SHP77 (cell line): ENCODE measurements at regions not wholly inside any gene's neighbourhood (a gene's known extent, or its start where the extent isn't known, plus 50 kb on each side); places are given as distances from the start of the nearest gene placed in this dataset.
"Not testable (repeated sequence)": the region's sequence is repeated elsewhere in the genome, so short reads cannot be mapped to it uniquely, and the experiment has no call there.

Experiments used
- DNase-seq, 2 experiments: peaks; one replicate each; lab custom pipeline; 2025; lab: John Stamatoyannopoulos, UW

- no peak for DNase-seq
These were observed 489.4 kb upstream of the PCDH20 start for GRCh38 chr13:61905054-61905453.

DNA sequence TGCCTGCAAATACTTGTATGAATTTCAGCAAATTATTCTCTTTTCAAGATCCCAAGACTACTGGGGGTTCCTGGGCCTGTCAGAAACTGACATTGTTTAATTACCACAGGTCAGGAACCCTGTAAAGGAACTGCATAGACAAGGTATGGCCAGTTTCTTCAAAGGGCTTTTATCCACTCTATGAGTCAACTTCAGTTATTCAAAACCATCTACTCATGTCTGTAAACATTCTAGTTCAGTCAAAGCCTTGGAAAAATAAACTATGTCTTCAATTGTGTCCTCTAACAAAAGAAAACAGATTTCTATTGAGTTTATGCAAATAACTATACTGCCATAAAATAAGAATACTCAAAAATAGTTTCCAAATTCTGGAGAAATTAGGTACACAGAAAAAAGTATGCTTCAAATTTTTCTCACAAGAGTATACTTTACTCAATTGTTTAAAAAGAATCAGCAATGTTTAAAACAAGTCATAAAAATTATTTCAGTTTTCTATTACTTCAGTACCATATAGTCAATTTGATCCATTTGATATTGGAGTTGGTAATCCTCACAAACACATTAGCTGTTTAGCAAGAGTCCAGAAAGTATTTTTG lies 486.4 kb upstream of the PCDH20 start:
- no peak for DNase-seq

DNA sequence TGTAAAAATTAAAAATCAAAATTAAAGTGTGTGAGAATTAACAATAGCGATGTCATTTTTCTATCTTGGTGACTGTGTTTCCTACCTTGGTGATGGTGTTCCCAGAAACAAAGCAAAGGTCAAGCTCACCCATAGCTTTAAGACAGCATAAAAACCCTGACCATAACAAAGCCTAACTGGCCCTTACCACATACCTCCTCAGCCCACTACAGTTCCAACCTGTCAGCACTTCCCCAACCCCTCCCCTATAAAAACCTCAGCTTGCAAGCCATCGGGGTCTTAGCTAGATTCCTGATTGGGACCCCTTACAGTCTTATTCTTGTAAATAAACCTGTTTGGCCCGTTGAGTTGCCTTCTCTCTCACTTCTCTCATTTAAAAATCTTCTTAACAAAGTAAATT lies 484.4 kb upstream of the PCDH20 start:
- no peak for DNase-seq

- no peak for DNase-seq
These were observed 482.6 kb upstream of the PCDH20 start for GRCh38 chr13:61898207-61898606.

- no peak for DNase-seq
These were observed 475.8 kb upstream of the PCDH20 start for GRCh38 chr13:61891401-61891800.

DNA sequence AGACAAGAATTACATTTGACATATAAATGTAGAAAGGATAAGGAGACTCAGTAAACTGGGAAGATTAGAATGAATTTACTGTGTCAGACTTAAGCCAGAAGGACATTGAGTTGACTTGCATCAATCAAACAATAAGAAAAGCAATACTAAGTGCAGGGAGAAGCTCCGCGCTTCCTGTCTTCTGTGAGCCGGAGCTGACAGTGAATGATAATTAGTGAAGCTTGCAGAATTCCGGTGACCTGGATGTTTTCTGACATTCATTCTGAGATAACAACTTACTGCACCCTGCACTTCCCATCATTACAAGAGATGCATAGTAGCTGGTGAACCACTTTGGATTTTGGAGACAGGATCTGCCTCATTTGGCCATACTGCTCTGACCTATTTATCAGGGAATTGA lies 469.2 kb upstream of the PCDH20 start:
- no peak for DNase-seq

DNA sequence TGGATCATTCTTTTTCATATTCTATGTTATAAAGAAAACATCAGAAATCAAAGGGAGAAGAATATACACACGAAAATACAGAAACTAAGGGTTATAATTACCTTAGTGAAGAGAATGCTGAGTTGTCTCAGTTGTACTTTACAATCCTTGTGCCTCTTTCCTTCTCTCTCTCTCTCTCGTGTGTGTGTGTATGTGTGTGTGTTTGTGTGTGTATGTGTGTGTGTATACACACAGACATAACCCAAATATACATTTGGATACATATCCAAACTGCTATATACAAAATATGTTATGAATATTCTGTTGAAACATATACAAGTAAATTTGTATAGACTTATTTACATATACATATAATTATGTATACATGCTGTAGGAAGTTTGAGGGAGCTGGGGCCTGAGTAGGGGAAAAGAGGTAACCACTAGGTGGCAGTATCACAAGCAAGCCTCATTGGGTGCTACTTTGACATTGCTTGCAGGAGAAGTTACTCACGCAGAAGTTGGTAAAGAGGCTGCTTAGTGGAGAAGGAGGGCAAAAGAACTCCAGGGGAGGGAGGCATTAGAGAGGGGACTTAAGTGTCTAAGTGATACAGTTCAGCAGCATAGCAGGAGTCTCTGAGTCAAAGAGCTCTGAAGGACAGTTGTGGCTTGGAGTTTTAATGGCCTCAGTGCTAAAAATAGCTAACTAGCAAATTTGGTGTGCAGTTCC lies 465.1 kb upstream of the PCDH20 start:
- DNase-seq: peak in 1 of 2 experiments; percentile 2

DNA sequence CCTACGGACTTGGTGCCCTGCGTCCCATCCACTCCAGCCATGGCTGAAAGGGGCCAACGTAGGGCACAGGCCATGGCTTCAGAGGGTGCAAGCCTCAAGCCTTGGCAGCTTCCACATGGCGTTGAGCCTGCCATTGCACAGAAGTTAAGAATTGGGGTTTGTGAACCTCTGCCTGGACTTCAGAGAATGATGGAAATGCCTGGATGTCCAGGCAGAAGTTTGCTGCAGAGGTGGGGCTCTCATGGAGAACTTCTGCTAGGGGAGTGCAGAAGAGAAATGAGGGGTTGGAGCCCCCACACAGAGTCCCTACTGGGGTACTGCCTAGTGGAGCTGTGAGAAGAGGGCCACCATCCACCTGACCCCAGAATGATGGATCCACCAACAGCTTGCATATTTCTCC lies 462.9 kb upstream of the PCDH20 start:
- DNase-seq: not testable (repeated sequence)

DNA sequence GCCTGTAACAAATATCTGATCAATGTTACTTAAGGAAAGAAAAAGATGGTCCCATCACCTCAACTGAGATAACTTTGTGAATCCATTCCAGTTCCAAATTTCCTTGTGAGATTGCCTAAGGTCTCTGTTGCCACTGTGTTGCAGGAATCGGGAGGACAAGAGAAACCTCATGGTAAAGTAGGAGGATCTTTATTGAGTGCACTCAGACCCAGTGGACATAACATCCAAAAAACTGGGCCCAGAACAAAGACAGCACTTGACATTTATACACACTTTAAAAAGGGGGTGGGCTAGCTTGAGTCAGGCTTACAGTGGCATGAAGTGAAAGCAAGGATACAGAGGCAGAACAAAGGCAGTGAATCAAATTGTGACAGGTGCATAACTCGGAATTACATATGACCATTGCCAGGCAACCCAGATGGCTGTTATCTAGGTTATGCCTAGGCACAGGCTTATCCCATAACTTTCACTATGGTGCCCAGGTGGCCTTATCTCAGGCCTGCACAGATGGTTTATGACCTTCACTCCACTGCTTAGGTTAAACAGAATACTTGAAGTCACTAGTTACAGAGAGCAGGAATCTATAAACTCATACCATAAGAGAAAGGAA lies 459.4 kb upstream of the PCDH20 start:
- no peak for DNase-seq

- DNase-seq: no peak
These were observed 458.1 kb upstream of the PCDH20 start for GRCh38 chr13:61873717-61874116.

DNA sequence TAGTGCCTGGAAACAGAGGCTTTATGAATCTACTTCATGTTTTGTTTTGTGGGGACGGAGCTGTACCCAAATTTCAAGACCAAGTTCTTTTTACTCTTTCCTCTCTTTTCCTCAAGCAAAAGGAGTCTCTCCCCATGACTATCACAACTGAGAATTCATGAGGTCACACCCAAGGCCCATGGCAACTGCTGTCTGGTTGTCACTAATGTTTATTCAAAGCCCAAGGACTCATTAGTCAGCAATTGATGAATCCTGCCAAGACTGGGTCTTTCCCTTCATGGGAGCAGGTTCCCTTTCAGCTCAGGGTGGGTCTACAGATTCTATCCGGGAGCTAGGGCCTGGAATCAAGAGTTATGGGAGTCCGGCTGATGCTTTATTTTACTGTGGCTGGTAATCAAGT lies 441.5 kb upstream of the PCDH20 start:
- DNase-seq: no peak

GRCh38 chr13:61852116-61852619 lies 436.5 kb upstream of the PCDH20 start:
- no peak for DNase-seq

GRCh38 chr13:61850794-61851193 lies 435.1 kb upstream of the PCDH20 start:
- DNase-seq: no peak

DNA sequence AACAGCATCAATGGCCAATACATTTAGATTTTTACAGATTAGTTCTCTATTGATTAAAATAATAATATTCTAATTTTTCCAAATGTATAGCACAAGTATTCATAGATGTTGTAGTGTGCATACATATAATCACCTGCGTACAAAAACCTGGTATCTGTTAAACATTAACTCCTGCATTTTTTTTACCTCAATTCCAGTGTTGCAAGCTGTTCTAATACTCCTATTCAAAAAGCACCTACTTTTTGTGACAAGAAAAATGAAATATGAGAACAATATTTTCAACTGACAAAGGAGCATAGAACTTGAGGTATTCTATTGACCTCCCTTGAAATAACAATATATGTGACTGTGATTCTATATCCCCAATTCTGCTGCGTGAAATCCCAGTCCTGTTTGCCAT lies 422.9 kb upstream of the PCDH20 start:
- DNase-seq: no peak

DNA sequence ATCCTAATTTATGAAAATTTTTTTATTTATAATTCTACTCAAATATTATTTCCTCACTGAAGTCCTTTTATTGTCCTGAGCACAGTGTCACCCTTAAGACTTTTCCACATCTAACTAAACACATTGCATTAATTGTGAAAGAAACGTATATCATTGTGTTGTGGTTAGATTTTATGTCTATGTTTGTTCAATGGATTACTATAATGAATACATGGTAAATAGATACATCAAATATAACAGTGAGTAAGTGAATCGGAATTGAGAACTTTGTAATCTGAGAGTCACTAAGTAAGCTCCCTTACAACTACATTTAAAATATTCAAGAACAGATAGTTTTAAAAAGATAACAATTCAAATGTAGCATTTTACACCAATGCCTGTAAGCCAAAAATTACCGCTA lies 417.6 kb upstream of the PCDH20 start:
- DNase-seq: no peak

DNA sequence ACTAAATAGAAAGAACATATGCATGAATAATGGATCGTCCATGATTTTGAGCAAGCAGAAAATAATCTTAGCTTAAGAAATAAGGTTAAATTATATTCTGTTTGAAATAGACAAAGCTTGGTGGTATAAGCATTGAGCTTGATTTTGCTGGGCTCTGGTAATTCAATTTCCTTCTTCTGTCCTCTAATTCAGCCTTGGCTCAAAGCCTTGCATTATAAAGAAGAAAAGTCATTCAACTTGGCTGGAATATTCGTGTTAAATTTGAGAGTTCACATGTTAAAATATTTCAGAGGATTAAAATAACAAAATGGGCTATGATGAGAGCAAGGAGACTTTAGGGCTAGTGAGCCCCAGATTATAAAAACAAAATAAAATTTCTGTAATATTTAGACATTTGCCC lies 415.4 kb upstream of the PCDH20 start:
- DNase-seq: no peak

GRCh38 chr13:61830475-61830874 lies 414.8 kb upstream of the PCDH20 start:
- no peak for DNase-seq

GRCh38 chr13:61824168-61824567 lies 408.5 kb upstream of the PCDH20 start:
- no peak for DNase-seq

GRCh38 chr13:61812286-61812685 lies 396.6 kb upstream of the PCDH20 start:
- DNase-seq: no peak

DNA sequence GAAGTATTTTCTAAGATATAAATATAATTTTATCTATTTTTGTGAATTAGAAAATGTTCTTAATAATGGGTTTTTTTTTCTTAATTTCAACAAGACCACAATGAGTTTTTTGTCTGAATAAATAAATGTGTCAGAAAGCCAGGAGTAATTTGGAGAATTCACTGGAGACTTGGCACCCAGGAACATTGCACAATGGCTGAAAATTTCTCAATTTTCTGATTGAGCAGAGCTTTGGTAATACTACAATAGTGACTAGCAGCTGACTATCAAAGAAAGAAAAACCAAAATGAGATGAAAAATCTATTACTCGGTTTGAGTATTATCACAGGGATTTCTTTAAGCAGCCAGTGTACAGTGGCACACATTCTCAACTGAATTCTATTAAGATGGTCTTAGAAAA lies 394.4 kb upstream of the PCDH20 start:
- no peak for DNase-seq

DNA sequence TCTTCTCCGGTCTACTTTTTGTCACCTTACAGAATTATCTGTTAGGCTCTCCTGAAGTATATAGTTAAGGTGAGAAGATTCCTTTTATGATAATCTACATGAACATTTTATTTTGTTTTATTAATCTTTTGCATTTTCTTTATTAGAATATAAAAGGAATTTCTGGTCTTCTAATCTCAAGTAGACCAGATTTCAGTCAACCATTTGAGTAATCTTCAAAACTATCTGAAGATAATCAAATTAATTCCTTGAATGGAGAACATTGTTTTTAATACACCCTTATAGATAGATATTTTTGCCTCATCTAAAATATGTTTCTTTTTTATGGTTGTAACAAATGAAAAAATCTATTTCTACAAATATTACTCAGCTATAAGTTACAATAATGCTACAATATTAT lies 381.7 kb upstream of the PCDH20 start:
- DNase-seq: no peak

DNA sequence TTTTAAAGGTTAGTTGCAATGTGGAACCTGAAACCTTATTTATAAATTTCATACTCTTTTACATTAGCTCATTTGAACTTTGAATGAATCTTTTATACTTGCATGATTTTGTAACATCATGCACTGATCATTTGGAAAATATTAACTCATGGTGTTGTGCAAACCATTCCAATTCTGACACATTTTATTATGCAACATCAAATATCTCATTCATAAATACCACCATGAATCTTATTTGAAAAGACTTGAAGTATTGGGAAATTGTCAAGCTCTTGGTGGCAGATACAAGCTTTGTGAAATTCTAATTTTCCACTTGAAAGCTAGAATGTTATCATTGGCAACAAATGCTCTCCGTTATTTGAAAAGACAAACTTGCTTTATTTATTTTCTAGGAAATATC lies 379.9 kb upstream of the PCDH20 start:
- DNase-seq: no peak

DNA sequence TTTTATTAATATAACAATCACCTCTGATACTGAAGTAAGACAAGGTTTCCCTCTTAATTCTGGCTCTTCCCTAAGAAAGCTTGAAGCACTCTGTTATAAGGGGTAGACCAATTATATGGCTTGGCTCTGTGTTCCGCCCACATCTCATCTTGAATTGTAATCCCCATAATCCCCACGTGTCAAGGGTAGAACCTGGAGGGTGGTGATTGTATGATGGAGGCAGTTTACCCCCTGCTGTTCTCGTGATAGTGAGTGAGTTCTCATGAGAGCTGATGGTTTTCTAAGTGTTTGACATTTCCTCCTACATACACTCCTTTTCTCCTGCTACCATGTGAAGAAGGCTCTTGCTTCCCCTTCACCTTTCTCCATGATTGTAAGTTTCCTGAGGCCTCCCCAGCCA lies 363.8 kb upstream of the PCDH20 start:
- no peak for DNase-seq

- DNase-seq: no peak
These were observed 362.9 kb upstream of the PCDH20 start for GRCh38 chr13:61778531-61778930.
